Activated CD4-positive, alpha-beta T cell treated with anti-CD3 and anti-CD28 coated beads, Interleukin-2, Interleukin-4, amounts not matched to agents 100 ng/mL and 50 ng/mL, durations not matched to agents 16 hours and 8 hours (primary cell): ENCODE measurements at regions not wholly inside any gene's neighbourhood (a gene's known extent, or its start where the extent isn't known, plus 50 kb on each side); places are given as distances from the start of the nearest gene placed in this dataset.

Experiments
- DNase-seq: peaks from one replicate; pipeline ENCODE4 v3.0.0-alpha.2; 2020; ENCODE audit warnings: low spot score

DNA sequence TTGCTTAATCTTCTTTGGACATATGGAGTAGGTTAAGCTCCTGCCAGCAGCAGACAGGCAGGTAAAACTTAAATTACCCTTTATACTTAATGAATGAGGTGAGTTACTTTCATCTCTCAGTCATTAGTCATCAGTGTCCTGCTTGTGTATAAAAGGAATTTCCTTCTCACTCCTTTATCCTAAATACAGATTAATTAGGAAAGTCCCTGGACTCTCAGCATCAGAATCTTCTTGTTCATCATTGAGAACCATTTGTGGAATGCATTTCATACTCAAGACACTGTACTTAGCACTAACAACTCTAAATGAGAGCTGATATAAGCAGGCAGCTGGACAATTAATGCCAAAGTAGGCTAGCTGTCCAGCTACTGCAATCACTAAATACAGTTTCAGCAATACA, 630.4 kb downstream of the METTL15 start:
- no peak for DNase-seq

DNA sequence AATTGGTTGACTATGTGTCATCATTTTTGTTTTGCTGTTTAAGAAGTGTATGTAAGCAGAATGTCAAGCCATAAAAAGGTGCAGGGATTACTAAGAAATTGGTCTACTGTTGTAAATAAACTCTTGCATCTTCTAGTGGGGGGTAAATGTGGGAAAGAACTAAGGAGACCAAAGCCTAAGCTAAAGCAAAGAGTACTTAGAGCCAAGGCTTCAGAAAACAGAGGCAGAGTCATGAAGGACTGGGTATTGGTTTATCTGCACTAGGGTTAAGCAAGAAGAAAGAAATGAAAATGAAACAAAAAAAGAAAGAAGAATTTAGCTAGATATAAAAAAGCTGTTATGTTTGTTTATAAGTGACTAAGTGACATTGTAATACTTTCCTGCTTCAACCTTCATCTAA, 628.1 kb downstream of the METTL15 start:
- no peak for DNase-seq

DNA sequence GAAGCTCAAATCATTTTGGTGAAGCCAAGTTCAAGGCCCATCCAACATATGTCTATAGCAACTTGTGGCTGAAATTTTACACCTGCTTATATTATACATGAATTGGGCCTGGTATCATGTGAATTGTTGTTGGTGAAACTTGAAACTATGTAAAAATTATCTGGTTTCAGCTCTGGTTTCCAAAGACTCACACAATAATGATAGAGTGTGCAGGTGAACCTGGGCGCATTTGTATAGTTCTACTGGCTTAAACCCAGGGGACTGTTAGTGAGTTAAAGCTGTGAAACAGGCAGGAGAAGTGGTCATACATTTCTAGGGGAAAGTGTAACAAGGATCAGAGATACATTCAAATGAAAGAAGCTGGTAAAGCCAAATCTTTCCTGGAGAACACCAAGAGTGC, 627.3 kb downstream of the METTL15 start:
- no peak for DNase-seq

DNA sequence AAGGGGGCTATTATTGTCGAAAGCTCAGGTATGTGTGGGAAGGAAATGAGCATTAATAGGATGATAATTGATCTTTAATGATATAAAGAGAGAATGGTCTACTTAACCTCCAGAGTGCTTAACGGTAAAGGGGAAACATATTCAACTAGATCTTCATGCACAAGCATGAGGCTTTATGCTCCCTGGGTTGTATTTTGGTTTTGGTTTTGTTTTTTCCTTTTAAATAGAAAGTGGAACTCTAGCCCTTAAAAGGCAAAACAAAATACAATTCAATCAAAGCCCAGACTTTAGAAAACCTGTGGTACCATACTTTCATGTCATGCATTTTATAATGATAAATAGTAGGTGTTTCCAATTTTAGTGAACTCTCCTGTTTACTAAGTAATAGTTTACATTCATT, 622.7 kb downstream of the METTL15 start:
- no peak for DNase-seq

DNA sequence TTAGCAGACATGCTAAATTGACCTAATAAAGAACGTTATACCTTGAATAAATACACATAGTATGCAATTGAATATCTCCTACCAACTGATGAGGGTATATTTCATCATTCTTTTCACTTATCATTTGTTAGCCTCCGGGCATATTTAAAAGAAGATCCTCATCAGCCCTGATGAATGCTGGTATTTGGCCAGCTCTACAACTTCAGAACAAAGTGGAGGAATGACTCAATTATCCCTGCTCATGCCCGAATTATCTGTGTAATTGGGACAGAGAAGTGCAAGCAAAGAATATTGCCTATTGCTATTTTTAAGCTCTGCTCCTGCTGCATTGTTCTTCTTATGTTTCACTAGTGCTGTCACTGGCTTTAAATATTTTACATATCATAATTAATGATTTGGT, 622.1 kb downstream of the METTL15 start:
- DNase-seq, result no peak

DNA sequence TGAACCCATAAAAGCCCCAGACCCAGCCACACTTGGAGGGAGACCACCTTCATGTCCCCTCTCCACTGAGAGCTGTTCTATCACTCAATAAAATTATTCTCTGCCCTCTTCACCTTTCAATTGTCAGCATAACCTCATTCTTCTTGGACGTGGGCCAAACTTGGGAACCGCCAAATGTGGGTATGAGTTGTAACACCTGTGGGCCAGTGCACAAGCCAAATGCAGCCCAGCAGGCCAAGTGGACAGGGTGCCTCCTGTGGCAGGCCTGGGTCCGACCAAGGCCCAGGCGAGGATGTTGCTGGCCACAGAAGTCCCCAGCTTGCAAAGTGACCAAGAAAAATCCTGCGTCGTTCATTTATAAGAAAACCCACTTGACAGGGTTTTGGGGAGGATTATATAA, 621.2 kb downstream of the METTL15 start:
- no peak for DNase-seq

DNA sequence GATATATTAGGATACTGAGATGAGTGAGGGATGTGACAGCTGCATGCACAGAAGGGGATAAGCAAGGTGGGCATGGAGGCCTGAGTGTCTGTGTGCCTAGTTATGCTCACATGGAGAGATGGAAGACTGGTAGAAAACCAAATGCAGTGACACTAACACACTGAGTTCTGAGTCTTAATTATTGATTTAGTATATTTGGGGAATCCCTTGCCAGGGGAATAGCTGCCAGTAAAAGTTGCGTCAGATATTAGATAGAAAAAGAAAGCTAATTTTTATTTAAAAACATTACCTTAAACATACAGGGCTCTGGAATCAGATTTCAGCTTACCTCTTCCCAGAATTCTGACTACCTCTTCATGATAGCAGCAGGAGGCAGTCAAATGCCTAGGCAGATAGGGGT, 620.5 kb downstream of the METTL15 start:
- no peak for DNase-seq

DNA sequence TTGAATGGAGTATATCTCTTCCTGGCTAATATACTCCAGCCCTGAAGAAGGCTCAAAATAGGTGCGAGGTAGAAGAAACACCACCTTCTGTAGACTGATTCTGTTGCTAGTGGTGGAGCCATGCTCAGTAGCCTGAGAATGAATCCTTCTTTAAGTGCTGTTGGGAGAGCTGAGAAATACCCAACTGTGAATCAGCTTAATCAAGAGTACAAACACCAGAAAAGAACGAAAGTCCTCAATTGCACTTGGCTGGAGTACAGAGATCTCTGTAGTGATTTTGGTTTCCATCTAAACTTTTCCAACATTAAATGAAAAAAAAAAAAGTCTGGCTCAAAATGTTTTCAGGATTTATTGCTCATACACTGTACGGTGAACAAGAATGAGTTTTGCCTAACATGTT, 619.1 kb downstream of the METTL15 start:
- DNase-seq, result no peak

DNA sequence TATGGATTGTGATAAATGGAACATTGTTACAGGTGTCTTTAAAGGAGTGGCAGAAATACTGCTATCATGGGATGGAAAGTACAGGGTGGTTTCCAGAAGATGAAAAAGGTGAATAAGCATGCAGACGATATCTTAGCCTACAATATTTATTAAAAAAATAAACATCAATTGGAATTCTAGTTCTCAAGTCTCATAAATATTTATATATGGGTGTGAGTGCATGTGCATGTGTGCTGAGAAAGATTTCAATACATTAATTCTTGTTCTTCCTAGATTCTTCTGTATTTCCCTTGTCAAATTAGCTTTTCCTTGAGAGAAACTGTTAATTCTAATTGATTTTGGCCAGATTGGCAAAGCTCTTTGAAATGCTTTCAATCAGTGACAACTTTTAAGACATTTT, 618.2 kb downstream of the METTL15 start:
- no peak for DNase-seq

DNA sequence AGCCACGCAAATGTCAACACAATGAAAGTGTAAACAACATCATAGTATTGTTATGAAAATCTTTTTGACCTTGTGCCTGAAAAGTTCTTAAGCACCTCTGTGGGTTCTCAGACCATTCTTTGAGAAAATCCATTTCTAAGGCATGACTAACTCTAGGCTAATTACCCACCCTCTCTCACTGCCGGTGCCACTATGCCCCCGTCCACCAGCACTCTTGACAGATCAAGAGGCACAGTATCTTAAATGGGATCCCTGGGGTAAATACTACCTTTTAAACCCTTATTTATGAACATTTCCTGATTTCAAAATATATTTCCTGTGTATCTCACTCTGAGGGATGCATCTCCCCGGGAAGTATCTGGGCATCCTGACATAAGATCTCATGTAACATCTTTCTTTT, 607.5 kb downstream of the METTL15 start:
- no peak for DNase-seq

DNA sequence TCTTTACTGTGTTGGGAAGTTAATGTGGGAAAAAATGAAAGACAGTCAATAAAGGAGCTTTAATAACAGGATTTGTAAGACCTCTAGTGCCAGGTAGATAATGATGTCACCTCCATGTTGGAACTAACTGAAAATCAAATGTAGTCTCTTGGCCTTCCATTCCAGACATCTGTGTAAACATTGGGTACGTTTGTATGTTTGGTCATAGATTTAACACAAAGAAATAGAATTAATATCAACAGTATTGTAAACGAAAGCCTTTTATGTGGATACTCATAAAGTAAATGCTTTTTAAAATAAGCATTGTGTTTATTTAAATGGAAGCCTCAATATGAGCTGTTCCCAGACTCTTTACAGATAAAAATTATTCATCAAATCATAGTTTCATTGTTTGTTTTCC, 605.7 kb downstream of the METTL15 start:
- no peak for DNase-seq

DNA sequence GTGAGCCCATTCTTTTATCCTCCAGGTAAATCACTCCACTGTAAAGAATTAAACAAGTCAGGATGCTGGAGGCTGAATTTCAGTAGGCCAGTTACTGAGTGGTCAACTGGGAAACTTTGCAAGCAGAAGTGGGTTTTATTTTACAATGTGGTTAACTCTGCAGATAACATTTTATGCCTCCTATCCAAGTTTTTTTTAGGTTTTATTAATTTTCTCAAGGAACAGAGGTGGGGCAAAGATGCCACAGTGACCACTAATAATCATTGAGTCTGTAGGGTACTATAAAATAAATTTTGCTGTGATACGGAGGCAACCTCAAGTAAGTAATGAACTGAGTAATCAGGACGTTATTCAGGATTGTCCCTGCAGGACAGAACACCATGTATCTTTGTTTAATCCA, 599.9 kb downstream of the METTL15 start:
- DNase-seq, result no peak

DNA sequence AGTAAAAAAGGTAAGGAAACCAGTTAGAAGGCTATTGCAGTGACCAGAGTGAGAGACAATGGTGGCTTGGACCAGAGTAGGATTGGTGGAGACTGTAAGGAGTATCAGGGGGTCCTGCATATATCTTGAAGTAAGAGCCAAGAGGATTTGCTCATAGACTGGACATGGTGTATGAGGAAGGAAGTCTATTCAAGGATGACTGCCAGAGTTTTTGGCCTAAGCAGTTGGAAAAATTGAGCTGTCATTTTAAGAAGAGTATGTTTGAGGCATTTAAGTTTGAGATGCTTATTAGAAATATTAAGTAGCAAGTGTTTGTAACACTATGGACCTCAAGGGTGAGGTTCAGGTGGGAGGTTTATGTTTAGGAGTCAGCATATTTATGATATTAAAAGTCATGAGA, 596.6 kb downstream of the METTL15 start:
- DNase-seq, result no peak

DNA sequence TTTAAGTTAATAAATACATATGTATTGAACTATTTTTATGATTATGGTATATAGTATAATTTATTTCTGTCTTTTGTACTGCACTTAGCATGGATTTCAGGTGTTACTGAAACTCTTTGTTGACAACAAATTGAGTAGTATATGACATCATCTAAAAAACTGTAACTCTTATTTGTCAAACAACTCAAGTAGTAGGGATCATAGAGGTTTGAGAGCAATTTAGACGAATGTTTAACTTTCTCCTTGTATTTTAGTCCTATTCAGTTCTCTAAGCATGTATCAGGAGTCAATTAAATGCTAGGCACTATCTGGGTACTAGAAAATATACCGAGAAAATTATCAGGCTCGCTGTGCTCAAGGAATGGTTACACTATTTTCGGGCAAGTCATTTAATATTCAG, 595.2 kb downstream of the METTL15 start:
- DNase-seq, result no peak

DNA sequence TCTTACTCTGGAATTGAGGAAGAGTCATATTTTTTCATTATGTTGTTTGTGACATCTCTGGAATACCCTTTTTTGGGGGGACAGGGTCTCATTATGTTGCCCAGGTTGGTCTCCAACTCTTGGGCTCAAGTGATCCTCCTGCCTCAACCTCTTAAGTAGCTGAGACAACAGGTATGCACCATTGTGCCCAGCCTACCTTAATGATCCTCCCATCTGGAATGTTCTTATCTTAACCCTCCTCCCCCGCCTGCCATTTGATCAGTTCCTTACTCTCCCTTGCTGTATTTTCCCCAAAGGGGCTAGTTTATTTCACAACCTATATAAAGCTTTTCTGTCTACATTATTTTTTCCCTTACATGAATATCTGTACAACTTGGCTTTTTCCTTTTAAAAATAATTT, 594.7 kb downstream of the METTL15 start:
- DNase-seq, result no peak

DNA sequence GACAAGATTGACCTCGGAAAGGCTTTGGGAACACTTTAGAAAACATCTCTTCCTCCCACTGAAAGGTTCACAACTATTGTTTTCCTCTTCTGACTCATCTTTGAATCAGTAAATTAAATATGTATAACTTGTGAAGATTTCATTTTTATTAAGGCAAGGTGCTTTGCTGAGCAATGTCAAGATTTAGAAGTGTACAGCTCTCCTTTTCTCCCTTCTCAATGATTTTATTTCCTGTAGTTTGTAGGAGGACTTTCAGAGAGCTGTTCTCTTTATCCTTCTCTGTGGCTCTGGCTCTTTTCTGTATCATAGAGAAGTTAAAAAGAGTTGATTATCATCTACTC, 594.2 kb downstream of the METTL15 start:
- no peak for DNase-seq

DNA sequence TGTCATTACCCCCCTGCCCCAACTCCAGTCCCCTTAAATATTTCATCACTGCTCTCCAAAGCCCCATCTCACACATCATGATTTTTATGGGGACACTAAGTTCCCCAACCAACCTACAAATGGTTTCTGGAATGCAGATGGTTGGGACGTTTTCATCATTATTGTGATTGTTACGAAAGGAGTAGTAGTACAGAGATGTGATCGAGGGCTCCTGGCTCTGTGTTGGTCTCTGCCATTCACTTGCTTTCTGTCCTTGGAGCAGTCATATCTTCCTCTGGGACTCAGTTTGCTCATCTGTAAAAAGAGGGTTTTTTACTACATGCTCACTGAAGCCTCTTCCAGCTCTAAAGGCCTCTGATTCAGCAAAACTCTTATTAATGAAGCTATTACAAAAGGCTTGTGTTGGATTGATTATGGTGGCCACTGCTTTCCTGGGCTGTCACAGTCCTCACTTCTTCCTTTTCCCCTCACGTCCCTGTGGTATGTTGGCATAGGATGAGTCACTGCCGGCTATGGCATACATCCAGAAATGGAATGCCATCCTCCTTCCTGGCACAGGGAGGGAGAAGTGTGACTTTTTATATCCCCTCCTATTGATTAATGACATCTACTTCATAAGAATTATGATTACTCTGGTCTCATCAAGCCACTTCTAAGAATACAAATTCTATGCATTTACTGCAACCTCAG, 593.7 kb downstream of the METTL15 start:
- no peak for DNase-seq

DNA sequence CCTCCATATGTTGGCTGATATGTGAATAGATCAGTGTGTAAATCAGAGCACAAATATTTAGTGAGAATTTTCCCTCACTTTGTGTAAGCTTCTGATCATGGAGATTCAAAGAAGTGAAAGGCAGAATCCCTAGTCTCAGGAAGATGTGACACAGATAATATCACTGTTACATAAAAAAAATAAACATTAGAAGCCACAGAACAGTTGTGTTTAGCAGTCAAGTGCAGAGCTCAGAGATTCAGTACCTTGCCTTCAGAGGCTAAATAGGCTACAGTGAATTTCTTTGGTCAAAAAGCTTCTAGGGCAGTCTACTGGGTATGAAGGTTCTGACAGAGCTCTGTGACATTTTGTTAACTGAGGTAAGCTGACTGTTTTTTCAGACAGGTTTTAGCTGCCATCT, 591.5 kb downstream of the METTL15 start:
- no peak for DNase-seq

DNA sequence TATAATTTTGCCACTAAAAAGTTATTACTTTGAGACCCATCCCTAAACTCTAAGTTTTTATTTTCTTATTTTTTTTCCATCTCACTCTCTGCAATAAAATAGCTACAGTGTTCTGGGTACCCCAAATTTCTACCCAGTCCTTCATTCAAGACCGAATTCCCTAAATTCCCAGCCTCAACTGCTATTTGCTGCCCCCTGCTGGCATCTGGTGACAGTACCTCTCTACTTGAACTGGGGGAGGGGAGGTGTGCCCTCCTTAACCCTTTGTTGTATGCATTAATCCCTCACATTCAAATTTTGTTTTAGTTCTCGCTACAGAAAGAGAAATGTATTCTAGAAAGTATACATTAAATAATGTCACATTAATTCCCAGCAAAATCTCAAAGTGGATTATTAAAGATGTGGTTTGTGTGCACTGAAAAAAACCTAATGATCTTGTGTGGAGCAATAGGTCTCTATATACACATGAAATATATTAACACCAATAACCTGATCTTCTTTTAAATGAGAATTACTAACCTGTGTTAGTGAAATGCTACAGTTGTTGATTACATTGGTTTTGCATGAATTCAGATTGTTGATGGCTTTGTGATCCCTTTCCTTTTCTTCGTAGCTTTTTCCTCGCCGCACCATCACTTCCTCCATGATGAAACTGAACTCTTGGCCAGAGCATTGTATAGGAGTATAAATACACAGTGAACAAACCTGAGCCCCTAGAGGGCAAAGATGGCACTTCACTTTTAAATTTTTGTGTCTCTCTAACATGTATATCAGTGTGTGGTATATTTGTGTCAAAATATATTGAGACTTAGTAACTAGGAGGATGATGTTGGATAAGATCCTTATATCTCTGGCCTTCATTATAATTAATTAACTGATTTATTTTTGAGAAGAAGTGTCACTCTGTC, 590.0 kb downstream of the METTL15 start:
- peak; percentile 13 for DNase-seq

DNA sequence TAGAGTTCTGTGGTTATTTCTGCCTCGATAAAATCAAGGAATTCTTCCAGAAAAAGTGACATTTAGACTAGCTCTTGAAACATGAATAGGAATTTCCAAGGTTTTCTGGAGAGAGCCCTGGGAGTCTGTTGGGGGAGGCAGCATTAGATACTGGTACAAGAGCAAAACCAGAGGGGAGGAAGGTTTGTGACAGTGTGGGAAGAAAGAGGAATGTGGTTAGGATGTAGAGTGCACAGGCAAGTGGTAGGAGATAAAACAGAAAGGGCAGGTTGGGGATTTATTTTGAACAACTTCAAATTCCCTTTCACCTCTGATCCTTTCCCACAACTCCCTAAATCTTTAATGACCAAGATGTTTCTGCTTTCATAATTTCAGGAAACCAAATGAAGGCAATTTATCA, 588.4 kb downstream of the METTL15 start:
- DNase-seq, result no peak

DNA sequence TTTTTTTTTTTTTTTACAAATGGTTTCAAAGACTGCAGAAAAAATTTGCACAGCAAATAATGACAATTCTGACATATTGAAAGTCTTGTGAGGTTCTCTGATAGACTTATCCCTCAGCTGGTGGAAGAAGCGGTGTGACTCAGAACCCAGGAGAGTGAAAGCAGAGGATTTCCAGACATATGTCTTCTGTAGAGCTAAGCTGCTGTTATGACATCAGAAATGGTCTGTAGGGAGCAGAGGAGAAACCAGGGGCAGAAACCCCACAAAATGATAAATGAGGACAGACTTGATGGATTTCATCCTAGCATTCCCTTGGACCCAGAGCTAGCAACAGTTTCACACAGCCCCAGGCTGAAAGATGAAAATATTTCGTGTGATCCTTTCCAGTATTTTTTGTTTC, 582.6 kb downstream of the METTL15 start:
- DNase-seq, result no peak

DNA sequence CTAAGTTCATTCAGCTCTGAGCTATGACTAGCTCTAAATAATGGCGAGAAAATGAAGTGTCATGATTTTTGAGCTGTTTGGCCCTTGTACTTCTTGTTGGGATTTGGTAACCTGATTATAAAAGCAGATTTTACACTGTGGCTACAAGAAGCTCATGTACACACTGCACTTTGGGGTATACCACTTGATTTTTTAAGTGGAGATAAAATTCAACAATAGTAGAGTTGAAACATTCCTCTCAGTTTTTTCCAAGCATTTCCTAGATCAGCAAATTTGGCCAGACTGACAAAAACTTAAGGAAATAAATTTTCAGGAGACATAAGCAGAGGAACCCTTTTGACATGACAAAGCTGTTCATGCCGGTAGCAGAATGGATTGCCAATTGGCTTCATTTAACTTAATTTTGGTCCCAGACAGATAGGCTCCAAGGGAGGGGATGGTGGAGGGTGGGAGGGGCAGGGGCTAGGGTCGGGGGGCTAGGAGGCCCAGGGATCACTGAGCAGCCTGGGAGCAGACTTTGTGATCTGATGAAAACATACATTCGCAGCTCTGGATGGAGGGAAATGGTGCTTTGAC, 575.9 kb downstream of the METTL15 start:
- DNase-seq, result no peak

DNA sequence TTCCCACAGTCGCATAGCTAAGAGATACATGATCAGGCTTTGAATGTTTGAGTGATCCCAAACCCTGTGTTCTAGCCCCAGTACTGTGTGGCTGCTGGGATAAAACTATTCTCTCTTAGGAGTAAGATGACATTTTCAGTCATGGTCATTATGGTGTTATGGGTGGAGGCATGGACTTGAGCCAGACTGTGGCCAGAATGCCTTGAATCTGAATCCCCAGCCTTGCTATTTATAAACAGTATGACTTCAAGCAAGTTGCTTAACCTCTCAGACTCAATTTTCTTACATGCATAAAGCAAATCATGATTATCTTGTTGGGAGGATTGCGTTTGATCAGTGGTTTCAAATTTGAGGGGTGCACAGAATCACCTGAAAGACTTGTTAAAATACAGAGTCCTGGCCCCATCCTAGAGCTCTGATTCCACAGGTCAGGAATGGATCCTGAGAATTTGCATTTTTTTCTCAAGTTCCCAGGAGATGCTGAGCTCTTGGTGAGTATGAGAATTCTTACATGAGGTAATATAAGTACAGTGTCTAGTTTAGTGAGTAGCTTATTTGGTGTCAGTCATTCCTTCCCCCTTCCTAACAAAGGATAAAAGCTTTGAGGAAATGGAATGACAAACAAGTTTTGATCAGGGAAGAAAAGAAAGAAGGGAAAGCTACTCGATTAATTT, 571.7 kb downstream of the METTL15 start:
- no peak for DNase-seq
